GM19468 (cell line): ENCODE measurements at regions not wholly inside any gene's neighbourhood (a gene's known extent, or its start where the extent isn't known, plus 50 kb on each side); places are given as distances from the start of the nearest gene placed in this dataset.
"Not testable (repeated sequence)": the region's sequence is repeated elsewhere in the genome, so short reads cannot be mapped to it uniquely, and the experiment has no call there.

ENCODE experiments used
- ATAC-seq: cut with Tn5 transposase; IDR thresholded peaks from one replicate; pipeline ENCODE4 v1.9.1; 2021; ENCODE audit warnings: mild to moderate bottlenecking, moderate library complexity, moderate number of reproducible peaks; ENCODE audit not compliant: unreplicated experiment; ENCODE audit errors: extremely low read depth

DNA sequence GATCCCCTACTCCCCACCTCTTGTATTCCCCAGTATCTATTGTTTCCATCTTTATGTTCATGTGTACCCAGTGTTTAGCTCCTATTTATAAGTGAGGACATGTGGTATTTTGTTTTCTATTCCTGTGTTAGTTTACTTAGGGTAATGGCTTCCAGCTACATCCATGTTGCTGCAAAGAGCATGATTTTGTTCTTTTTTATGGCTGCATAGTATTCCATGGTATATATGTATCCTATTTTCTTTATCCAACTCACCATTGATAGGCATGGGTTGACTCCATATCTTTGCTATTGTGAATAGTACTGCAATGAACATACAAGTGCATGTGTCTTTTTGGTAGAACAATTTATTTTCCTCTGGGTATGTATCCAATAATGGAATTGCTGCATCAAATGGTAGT is 154.6 kb upstream of the POGK start:
- not testable (repeated sequence) for ATAC-seq

DNA sequence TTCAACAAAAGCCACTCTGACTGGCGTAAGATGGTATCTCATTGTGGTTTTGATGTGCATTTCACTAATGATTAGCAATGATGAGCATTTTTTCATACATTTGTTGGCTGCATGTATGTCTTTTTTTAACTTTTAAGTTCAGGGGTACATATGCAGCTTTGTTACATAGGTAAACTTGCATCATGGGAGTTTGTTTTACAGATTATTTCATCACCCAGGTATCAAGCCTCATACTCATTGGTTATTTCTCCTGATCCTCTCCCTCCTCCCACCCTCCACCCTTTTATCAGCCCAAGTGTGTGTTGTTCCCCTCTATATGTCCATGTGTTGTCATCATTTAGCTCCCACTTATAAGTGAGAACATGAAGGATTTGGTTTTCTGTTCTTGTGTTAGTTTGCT is 154.1 kb upstream of the POGK start:
- no peak for ATAC-seq

DNA sequence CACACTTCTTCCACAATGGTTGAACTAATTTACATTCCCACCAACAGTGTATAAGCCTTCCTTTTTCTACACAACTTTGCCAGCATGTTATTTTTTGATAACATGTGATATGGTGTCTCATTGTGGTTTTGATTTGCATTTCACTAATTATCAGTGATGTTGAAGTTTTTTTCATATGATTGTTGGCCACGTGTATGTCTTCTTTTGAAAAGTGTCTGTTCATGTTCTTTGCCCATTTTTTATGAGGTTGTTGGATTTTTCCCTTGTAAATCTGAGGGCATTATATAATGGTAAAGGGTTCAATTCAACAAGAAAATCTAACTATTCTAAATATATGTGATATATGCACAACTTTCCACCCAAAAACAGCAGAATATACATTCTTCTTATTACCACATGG is 153.4 kb upstream of the POGK start:
- not testable (repeated sequence) for ATAC-seq

- ATAC-seq, result not testable (repeated sequence)
Observed at GRCh38 chr1:166690596-166690995, 148.7 kb upstream of the POGK start.

DNA sequence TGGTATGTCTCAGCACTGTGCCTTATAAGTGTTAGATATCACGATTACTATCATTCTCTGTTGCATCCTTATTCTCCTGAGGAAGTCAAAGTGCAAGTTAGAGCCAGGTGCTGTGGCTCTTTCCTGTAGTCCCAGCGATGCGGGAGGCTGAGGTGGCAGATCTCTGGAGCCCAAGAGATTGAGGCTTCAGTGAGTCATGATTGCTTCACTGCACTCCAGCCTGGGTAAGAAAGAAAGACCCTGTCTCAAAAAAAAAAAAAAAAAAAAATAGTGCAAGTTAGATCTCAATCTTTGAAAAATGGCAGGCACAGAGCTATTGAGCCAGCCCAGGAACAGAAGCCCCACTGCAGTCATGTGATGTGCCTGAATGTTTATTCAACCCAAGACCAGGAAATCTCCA is 147.8 kb upstream of the POGK start:
- ATAC-seq, result no peak

DNA sequence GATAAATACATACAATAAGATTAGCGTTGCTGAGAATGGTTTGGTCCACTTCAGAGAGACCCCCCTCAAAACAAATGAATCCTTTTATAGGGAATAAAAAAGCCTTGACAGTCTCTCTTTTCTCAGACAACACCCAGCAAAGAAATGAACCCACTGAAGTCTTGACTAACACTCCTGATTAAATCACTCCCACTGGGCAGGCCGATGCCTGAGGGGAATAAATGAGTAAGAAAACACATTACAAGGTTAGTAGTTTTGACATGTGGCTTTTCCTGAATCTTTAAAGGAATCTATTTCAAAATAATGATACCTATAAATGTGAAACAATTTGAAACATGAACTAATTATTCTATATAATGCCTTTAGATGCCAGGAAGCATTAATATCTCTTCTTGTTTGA is 146.9 kb upstream of the POGK start:
- ATAC-seq, result no peak

GRCh38 chr1:166693158-166693557 is 146.1 kb upstream of the POGK start:
- ATAC-seq, result no peak

GRCh38 chr1:166693673-166694297 is 145.5 kb upstream of the POGK start:
- ATAC-seq, result no peak

- ATAC-seq, result no peak
Observed at GRCh38 chr1:166695115-166695514, 144.2 kb upstream of the POGK start.

GRCh38 chr1:166695834-166696233 is 143.4 kb upstream of the POGK start:
- not testable (repeated sequence) for ATAC-seq

- no peak for ATAC-seq
Observed at GRCh38 chr1:166698771-166699170, 140.5 kb upstream of the POGK start.

DNA sequence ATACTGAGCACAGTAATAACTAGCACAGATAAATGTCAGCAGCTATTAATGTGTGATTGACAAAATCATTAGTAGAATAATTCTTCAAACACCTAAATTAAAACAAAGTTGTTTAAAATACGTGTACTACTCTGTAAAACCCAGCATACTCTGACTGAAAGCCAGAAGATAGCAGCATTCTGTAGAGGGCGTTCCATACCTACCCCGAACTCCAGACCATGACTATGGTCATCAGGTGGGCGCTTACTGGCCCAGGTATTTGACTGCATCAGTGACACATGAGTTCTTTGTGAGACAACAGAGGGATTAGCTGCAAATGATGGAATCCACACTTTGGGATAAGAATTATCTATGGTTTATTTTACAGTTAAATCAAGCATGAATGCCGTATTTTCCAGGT is 139.7 kb upstream of the POGK start:
- ATAC-seq, result no peak

GRCh38 chr1:166700696-166701095 is 138.6 kb upstream of the POGK start:
- no peak for ATAC-seq

GRCh38 chr1:166701603-166702100 is 137.6 kb upstream of the POGK start:
- no peak for ATAC-seq

- no peak for ATAC-seq
Observed at GRCh38 chr1:166703141-166703540, 136.1 kb upstream of the POGK start.

DNA sequence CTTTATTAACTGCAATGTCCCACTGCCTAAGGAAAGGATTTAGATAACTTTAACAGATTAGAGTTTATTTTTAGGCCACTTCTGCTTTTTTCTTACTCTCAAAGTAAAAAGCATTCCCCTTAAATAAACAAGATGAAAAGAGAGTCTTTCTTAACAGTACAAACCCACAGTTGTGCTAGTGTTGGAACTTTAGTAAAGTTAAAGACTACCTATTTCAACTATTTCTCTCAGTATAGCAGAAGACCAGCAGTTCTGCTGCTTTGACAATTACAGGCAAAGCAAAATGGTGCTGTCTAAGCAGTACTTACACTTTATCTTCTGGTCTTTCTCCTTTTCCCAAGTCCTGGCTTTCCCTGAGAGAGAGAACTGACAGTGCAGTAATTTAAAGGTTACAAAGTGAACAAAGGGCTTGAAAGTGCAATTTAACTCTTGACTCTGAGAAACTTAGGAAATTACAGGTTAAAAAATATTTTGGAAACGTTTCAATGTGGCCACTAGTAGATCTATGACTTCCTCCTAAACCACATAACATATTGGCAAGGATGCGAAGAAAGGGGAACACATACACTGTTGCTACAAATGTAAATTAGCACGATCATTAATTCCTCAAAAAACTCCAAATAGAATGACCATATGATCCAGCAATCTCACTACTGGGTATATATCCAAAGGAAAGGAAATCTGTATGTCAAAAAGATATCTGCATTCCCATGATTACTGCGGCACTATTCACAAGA is 135.4 kb upstream of the POGK start:
- ATAC-seq, result no peak

DNA sequence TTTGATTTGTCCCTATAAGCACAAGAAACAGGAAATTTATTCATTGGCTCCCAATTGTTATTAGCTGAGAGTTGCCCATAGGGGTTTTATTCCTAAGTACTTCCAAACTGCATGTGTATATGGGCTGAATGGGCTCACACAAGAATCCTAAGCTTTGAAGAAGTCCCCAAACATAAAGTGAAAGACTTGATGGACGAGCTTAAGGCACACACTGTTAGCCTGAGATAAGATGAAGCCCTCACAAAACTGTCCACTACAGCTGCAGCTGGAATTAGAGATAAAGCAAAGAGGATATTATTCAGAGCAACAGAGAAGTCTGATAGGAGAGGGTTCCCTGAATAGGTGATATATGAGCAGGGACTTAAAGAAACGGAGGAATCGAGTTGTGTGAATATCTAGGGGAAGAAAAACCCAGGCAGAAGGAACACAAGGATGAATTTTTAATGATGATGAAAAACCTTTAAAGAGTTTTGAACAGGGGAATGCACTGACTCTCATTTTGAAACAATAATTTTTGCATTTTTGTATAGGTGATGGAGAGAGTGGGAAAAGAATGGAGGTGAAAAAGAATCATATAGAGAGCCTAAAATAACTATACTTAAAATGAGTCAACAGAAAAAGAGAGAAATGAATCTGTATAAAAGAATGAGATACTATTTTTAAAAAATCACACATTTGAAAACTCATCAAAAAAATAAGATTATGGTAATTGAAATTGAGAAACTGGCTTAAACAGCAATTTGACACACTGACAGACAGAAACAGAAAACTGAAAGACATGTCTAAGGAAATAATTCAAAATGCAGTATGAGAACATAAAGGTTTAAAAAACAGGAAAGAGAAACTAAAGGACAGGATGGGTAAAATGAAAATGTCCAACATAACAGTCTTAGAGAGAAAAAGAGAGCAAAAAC is 133.6 kb upstream of the POGK start:
- ATAC-seq, result no peak

DNA sequence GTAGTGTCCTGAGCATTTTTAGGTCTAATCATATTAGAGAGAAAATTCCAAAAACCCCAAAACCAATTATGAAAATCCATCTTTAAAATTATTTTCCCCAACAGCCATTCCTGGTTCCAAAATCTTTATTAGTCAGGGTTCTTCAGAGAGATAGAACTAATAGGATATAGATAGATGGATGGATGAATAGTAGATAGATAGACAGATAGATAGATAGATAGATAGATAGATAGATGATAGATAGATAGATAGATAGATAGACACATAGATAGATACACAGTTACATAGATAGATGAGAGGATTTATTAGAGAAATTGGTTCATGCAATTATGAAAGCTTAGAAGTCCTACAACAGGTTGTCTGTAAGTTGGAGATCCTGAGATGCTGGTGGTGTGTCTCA is 122.7 kb upstream of the POGK start:
- ATAC-seq, result no peak

DNA sequence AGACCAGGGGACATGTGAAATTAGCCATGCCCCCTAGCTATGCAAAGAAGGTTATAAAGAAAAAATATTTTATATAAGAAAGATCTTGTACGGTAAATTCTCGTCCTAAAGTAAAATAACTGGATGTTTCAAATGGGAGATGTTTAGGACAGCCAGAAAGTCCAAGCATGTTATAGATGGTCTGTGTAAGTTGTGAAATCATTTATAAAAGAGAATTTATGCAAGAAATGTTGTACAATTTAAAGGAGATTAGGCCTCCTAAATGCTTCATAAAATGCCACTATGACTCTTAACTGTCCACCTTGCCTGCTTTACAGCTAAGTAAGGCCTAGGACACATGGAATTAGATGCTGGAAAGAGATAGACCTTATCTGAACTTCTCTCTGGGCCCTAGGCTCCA is 118.1 kb upstream of the POGK start:
- no peak for ATAC-seq

DNA sequence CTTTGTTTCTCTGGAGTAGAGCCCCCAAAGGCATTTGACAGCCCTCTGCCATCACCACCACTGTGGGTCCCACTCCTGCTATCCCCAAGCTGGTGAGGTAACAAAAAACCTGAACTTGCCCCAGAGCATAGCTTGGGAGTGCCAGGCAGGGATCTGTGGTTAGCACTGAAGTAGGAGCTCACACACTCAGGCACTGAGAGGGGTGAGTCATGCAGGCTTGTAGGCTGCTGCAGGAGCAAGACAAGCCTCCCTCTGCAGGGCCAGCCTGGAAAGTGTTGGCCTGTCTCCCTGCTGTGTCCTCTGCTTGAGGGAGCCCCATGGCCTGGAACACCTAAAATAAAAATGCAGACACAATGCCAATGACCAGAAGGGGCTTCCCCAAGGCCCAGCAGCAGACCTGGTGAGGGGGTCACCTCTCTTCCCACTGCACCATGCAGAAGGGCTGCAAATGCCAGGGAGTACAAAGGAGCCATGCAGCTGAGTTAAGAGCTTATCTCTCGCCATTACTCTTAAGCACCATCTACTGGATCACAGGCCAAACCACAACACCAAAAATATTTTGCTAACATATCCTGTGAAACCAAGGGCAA is 108.9 kb upstream of the POGK start:
- no peak for ATAC-seq
